NB4 (cell line): ENCODE measurements at regions not wholly inside any gene's neighbourhood (a gene's known extent, or its start where the extent isn't known, plus 50 kb on each side); places are given as distances from the start of the nearest gene placed in this dataset.

ENCODE experiments used
- CTCF ChIP-seq: IDR thresholded peaks from one replicate; pipeline ENCODE4 v1.5.1; 2012; ENCODE audit warnings: low read depth, low read length
- POLR2A ChIP-seq: IDR thresholded peaks from 2 replicates; pipeline ENCODE4 v1.6.1; 2011; ENCODE audit warnings: mild to moderate bottlenecking; ENCODE audit not compliant: insufficient read length; ENCODE audit errors: extremely low read depth

- no peak for TF ChIP-seq CTCF
- no peak for TF ChIP-seq POLR2A
Observed at GRCh38 chr3:181920409-181920808, 208.7 kb downstream of the SOX2 start.
